IPS-18a (cell line): ENCODE measurements at regions not wholly inside any gene's neighbourhood (a gene's known extent, or its start where the extent isn't known, plus 50 kb on each side); places are given as distances from the start of the nearest gene placed in this dataset.
"Not testable (repeated sequence)": the region's sequence is repeated elsewhere in the genome, so short reads cannot be mapped to it uniquely, and the experiment has no call there.

Experiments
- H3K27ac ChIP-seq: one replicate; pipeline ENCODE4 v1.5.1; 2013; ENCODE audit warnings: low read length
- H3K27me3 ChIP-seq: one replicate; pipeline ENCODE4 v1.6.1; 2013; ENCODE audit warnings: mild to moderate bottlenecking, low read length; ENCODE audit not compliant: control insufficient read depth, insufficient read depth
- H3K36me3 ChIP-seq: one replicate; pipeline ENCODE4 v1.6.1; 2013; ENCODE audit warnings: low read depth, low read length; ENCODE audit not compliant: control insufficient read depth
- H3K4me1 ChIP-seq: one replicate; pipeline ENCODE4 v1.6.1; 2013; ENCODE audit warnings: low read depth, low read length; ENCODE audit not compliant: control insufficient read depth
- H3K4me3 ChIP-seq: one replicate; pipeline ENCODE4 v1.5.1; 2013; ENCODE audit warnings: low read length
- H3K9ac ChIP-seq: one replicate; pipeline ENCODE4 v1.6.1; 2013; ENCODE audit warnings: mild to moderate bottlenecking, low read length, moderate library complexity
- H3K9me3 ChIP-seq: one replicate; pipeline ENCODE4 v1.6.1; 2013; ENCODE audit warnings: low read depth, low read length; ENCODE audit not compliant: control insufficient read depth

- H3K4me1 ChIP-seq = no peaks in the 10 kb centered on the region
- H3K36me3 ChIP-seq = no peaks in the 10 kb centered on the region
- no peak overlapping the region for H3K4me3 ChIP-seq
- H3K9me3 ChIP-seq = no peaks in the 10 kb centered on the region
- no peak overlapping the region for H3K27ac ChIP-seq
- H3K27me3 ChIP-seq = no peaks in the 10 kb centered on the region
- no peak overlapping the region for H3K9ac ChIP-seq
Measured at GRCh38 chr1:219100059-219100458, 73.6 kb upstream of the LYPLAL1 start.

GRCh38 chr1:219102466-219102865 lies 71.2 kb upstream of the LYPLAL1 start:
- H3K4me1 ChIP-seq, H3K27ac ChIP-seq, H3K4me3 ChIP-seq, H3K27me3 ChIP-seq, H3K36me3 ChIP-seq, H3K9ac ChIP-seq, H3K9me3 ChIP-seq: not testable (repeated sequence)

GRCh38 chr1:219105893-219106292 lies 67.8 kb upstream of the LYPLAL1 start:
- no peak overlapping the region for H3K9ac ChIP-seq
- no peak overlapping the region for H3K27ac ChIP-seq
- no peak overlapping the region for H3K4me3 ChIP-seq
- H3K27me3 ChIP-seq = no peaks in the 10 kb centered on the region
- no peaks in the 10 kb centered on the region for H3K4me1 ChIP-seq
- H3K9me3 ChIP-seq = no peaks in the 10 kb centered on the region
- H3K36me3 ChIP-seq = no peaks in the 10 kb centered on the region

- Histone ChIP-seq H3K9me3 (no peaks in the 10 kb centered on the region), H3K27me3 (no peaks in the 10 kb centered on the region), H3K27ac (no peak overlapping the region), H3K4me3 (no peak overlapping the region), H3K9ac (no peak overlapping the region), H3K4me1 (no peaks in the 10 kb centered on the region), H3K36me3 (no peaks in the 10 kb centered on the region)
Measured at GRCh38 chr1:219109424-219110018, 64.2 kb upstream of the LYPLAL1 start.

GRCh38 chr1:219113261-219113660 lies 60.4 kb upstream of the LYPLAL1 start:
- Histone ChIP-seq H3K27ac (no peak overlapping the region), H3K9ac (no peak overlapping the region), H3K9me3 (no peaks in the 10 kb centered on the region), H3K4me1 (no peaks in the 10 kb centered on the region), H3K36me3 (no peaks in the 10 kb centered on the region), H3K4me3 (no peak overlapping the region), H3K27me3 (no peaks in the 10 kb centered on the region)

- H3K4me1 ChIP-seq = no peaks in the 10 kb centered on the region
- H3K27ac ChIP-seq = no peak overlapping the region
- H3K27me3 ChIP-seq = no peaks in the 10 kb centered on the region
- H3K9me3 ChIP-seq = no peaks in the 10 kb centered on the region
- no peaks in the 10 kb centered on the region for H3K36me3 ChIP-seq
- H3K9ac ChIP-seq = no peak overlapping the region
- H3K4me3 ChIP-seq = no peak overlapping the region
Measured at GRCh38 chr1:219114014-219114413, 59.7 kb upstream of the LYPLAL1 start.

- Histone ChIP-seq H3K4me3 (no peak overlapping the region), H3K9ac (no peak overlapping the region)
Measured at GRCh38 chr1:219119839-219120238, 53.8 kb upstream of the LYPLAL1 start.

GRCh38 chr1:219120624-219121544 lies 52.8 kb upstream of the LYPLAL1 start:
- Histone ChIP-seq H3K9ac (no peak overlapping the region), H3K27ac (no peak overlapping the region)

More at GRCh38 chr1:219119839-219120238, 53.8 kb upstream of the LYPLAL1 start:
- Histone ChIP-seq H3K27ac (no peak overlapping the region), H3K9me3 (no peaks in the 10 kb centered on the region), H3K36me3 (no peaks in the 10 kb centered on the region), H3K27me3 (no peaks in the 10 kb centered on the region), H3K4me1 (no peaks in the 10 kb centered on the region)

GRCh38 chr1:219121679-219122078 lies 52.0 kb upstream of the LYPLAL1 start:
- H3K4me3 ChIP-seq = no peak overlapping the region
- H3K36me3 ChIP-seq = no peaks in the 10 kb centered on the region
- no peak overlapping the region for H3K9ac ChIP-seq
- H3K4me1 ChIP-seq = no peaks in the 10 kb centered on the region
- no peak overlapping the region for H3K27ac ChIP-seq
- no peaks in the 10 kb centered on the region for H3K27me3 ChIP-seq
- H3K9me3 ChIP-seq = no peaks in the 10 kb centered on the region

More at GRCh38 chr1:219120624-219121544, 52.8 kb upstream of the LYPLAL1 start:
- Histone ChIP-seq H3K4me3 (no peak overlapping the region), H3K9me3 (no peaks in the 10 kb centered on the region), H3K36me3 (no peaks in the 10 kb centered on the region), H3K4me1 (no peaks in the 10 kb centered on the region), H3K27me3 (no peaks in the 10 kb centered on the region)

GRCh38 chr1:219123036-219123435 lies 50.6 kb upstream of the LYPLAL1 start:
- Histone ChIP-seq H3K27ac (no peak overlapping the region), H3K36me3 (no peaks in the 10 kb centered on the region), H3K9me3 (no peaks in the 10 kb centered on the region), H3K27me3 (no peaks in the 10 kb centered on the region), H3K9ac (no peak overlapping the region), H3K4me1 (no peaks in the 10 kb centered on the region), H3K4me3 (no peak overlapping the region)
